ENCODE measurements at regions not wholly inside any gene's neighbourhood (a gene's known extent, or its start where the extent isn't known, plus 50 kb on each side); places are given as distances from the start of the nearest gene placed in this dataset.

DNA sequence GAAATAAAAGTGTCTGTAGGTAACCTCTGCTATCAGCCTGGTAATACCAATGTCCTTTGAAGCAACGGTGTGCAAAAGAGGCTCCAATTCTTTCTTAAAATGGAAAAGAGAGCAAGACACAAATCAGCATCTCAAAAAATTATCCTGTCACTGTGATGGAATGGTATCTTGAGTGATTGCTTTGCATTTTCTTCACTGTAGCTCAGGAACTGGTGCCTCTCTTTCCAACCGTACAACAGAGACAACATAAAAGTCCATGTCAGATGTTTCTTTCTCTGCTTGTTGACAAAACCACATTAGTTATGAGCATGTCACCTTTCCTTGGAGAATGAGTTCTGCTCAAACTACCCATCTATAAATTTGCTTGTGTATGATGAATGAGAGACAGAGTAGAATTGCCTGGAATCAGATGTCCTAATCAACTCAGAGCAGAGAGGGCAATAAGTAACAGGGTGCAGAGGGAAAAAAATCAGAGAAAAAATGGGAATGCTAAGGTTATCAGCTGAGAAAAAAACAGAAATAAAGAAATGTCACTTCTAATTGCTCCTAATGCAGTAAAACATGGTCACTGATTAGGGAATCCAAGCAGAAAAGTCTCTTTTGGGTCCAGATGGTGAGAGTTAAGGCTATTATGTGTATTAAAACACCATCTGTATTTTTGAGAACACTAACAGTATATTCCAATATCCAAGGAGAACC is 465.0 kb upstream of the ATP2B1 start:
- TF ChIP-seq EZH2 (IDR thresholded peaks at IDR 0.05; ENCODE audit: insufficient read depth, low read length): no peak
- TF ChIP-seq, protein P1, sequence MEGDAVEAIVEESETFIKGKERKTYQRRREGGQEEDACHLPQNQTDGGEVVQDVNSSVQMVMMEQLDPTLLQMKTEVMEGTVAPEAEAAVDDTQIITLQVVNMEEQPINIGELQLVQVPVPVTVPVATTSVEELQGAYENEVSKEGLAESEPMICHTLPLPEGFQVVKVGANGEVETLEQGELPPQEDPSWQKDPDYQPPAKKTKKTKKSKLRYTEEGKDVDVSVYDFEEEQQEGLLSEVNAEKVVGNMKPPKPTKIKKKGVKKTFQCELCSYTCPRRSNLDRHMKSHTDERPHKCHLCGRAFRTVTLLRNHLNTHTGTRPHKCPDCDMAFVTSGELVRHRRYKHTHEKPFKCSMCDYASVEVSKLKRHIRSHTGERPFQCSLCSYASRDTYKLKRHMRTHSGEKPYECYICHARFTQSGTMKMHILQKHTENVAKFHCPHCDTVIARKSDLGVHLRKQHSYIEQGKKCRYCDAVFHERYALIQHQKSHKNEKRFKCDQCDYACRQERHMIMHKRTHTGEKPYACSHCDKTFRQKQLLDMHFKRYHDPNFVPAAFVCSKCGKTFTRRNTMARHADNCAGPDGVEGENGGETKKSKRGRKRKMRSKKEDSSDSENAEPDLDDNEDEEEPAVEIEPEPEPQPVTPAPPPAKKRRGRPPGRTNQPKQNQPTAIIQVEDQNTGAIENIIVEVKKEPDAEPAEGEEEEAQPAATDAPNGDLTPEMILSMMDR (IDR thresholded peaks at IDR 0.05; ENCODE audit: insufficient read depth, low read depth, low read length): no peak
